ENCODE measurements at regions not wholly inside any gene's neighbourhood (a gene's known extent, or its start where the extent isn't known, plus 50 kb on each side); places are given as distances from the start of the nearest gene placed in this dataset.

GRCh38 chr5:68071282-68071632, 144.3 kb upstream of the PIK3R1 start:
- no peak overlapping the region for H3K4me3 ChIP-seq (ENCODE audit: control extremely low read depth in 1 of 5, extremely low read depth in 1 of 5, insufficient read depth in 1 of 5, low read depth in 2 of 5, low read length in 4 of 5)
- H3K9ac ChIP-seq (ENCODE audit: low read length), result no peak overlapping the region
- POLR2A ChIA-PET, result no interaction called here
- Mint-ChIP-seq H3K27ac (no peak overlapping the region), H3K9me3 (ENCODE audit: insufficient read depth) (peaks cover 1% of the 10 kb centered on the region), H3K27me3 (peaks cover 3% of the 10 kb centered on the region), H3K4me3 (no peak overlapping the region), H3K4me1 (peaks cover 2% of the 10 kb centered on the region)
- no peaks in the 10 kb centered on the region for H3K36me3 ChIP-seq (replicated peaks in 1 of 2; ENCODE audit: control extremely low read depth in 1 of 2, control insufficient read depth in 1 of 2, extremely low read depth in 1 of 2, insufficient read depth in 2 of 2, low read length in 1 of 2)
- no peaks in the 10 kb centered on the region for H3K4me1 ChIP-seq (ENCODE audit: control insufficient read depth in 2 of 2, insufficient read depth in 2 of 2, low read length in 2 of 2)
- TF ChIP-seq CTCF (IDR thresholded peaks at IDR 0.05) (no peak), EZH2 (IDR thresholded peaks at IDR 0.05; ENCODE audit: borderline replicate concordance, insufficient read depth, low read depth, low read length, poor library complexity, severe bottlenecking) (no peak)
- H3K9me3 ChIP-seq (ENCODE audit: control extremely low read depth in 1 of 3, control insufficient read depth in 2 of 3, insufficient read depth in 1 of 3, low read length in 2 of 3), result peaks cover 0 to 3% (median 0%) of the 10 kb centered on the region in 3 donors
- H3K4me2 ChIP-seq (replicated peaks; ENCODE audit: low read depth, low read length, poor library complexity, severe bottlenecking), result no peak overlapping the region
- no peak for DNase-seq
- no peaks in the 10 kb centered on the region for H3K79me2 ChIP-seq (ENCODE audit: control insufficient read depth, insufficient read depth, low read length)
- H4K20me1 ChIP-seq (ENCODE audit: control insufficient read depth, insufficient read depth, low read length, poor library complexity, severe bottlenecking), result no peaks in the 10 kb centered on the region
- WGBS (ENCODE audit: insufficient coverage), result no CpG with 5 or more reads among the region's 3 CpGs
- no peak overlapping the region for H3K27ac ChIP-seq (ENCODE audit: low read length in 2 of 2)
- CTCF ChIA-PET, result no interaction called here
- intact Hi-C loops (cut with micrococcal nuclease), result no loop called here
- no peak for ATAC-seq (ENCODE audit: low read depth)
- H2AFZ ChIP-seq (ENCODE audit: insufficient read depth, low read depth, low read length, poor library complexity, severe bottlenecking), result no peak overlapping the region
- H3K27me3 ChIP-seq (replicated peaks in 1 of 4; ENCODE audit: control extremely low read depth in 1 of 4, control insufficient read depth in 3 of 4, insufficient read depth in 4 of 4, low read length in 3 of 4), result no peaks in the 10 kb centered on the region

- Histone ChIP-seq H3K9me3 (ENCODE audit: control extremely low read depth in 1 of 3, control insufficient read depth in 2 of 3, insufficient read depth in 1 of 3, low read length in 2 of 3) (peaks cover 0 to 5% (median 0%) of the 10 kb centered on the region in 3 donors), H3K36me3 (replicated peaks in 1 of 2; ENCODE audit: control extremely low read depth in 1 of 2, control insufficient read depth in 1 of 2, extremely low read depth in 1 of 2, insufficient read depth in 2 of 2, low read length in 1 of 2) (no peaks in the 10 kb centered on the region), H4K20me1 (ENCODE audit: control insufficient read depth, insufficient read depth, low read length, poor library complexity, severe bottlenecking) (no peaks in the 10 kb centered on the region), H3K4me2 (replicated peaks; ENCODE audit: low read depth, low read length, poor library complexity, severe bottlenecking) (no peak overlapping the region), H3K4me3 (ENCODE audit: control extremely low read depth in 1 of 5, extremely low read depth in 1 of 5, insufficient read depth in 1 of 5, low read depth in 2 of 5, low read length in 4 of 5) (no peak overlapping the region), H3K9ac (ENCODE audit: low read length) (no peak overlapping the region), H3K27me3 (replicated peaks in 1 of 4; ENCODE audit: control extremely low read depth in 1 of 4, control insufficient read depth in 3 of 4, insufficient read depth in 4 of 4, low read length in 3 of 4) (no peaks in the 10 kb centered on the region), H3K4me1 (ENCODE audit: control insufficient read depth in 2 of 2, insufficient read depth in 2 of 2, low read length in 2 of 2) (no peaks in the 10 kb centered on the region), H2AFZ (ENCODE audit: insufficient read depth, low read depth, low read length, poor library complexity, severe bottlenecking) (no peak overlapping the region), H3K79me2 (ENCODE audit: control insufficient read depth, insufficient read depth, low read length) (no peaks in the 10 kb centered on the region), H3K27ac (ENCODE audit: low read length in 2 of 2) (no peak overlapping the region)
- Mint-ChIP-seq H3K4me3 (no peak overlapping the region), H3K4me1 (peaks cover 2% of the 10 kb centered on the region), H3K27ac (no peak overlapping the region), H3K9me3 (ENCODE audit: insufficient read depth) (peaks cover 5% of the 10 kb centered on the region), H3K27me3 (peaks cover 3% of the 10 kb centered on the region)
- no peak for ATAC-seq (ENCODE audit: low read depth)
- TF ChIP-seq EZH2 (IDR thresholded peaks at IDR 0.05; ENCODE audit: borderline replicate concordance, insufficient read depth, low read depth, low read length, poor library complexity, severe bottlenecking), result no peak
- no peak for TF ChIP-seq CTCF (IDR thresholded peaks at IDR 0.05)
- DNase-seq, result no peak
- ChIA-PET CTCF (no interaction called here), POLR2A (no interaction called here)
- intact Hi-C loops (cut with micrococcal nuclease), result no loop called here
- no CpG with 5 or more reads among the region's 2 CpGs for WGBS (ENCODE audit: insufficient coverage)
Observed at GRCh38 chr5:68070591-68071281, 144.8 kb upstream of the PIK3R1 start.

All from B cell (primary cell).